Urinary bladder (tissue), 3 donors: ENCODE measurements at regions not wholly inside any gene's neighbourhood (a gene's known extent, or its start where the extent isn't known, plus 50 kb on each side); places are given as distances from the start of the nearest gene placed in this dataset.
"Not testable (repeated sequence)": the region's sequence is repeated elsewhere in the genome, so short reads cannot be mapped to it uniquely, and the experiment has no call there.

Experiments used
- DNase-seq: peaks from one replicate; pipeline ENCODE4 v3.0.0-alpha.2; 2015; ENCODE audit errors: extremely low spot score
- H3K27ac ChIP-seq: one replicate; pipeline ENCODE4 v1.5.1; 2013; ENCODE audit warnings: low read depth, mild to moderate bottlenecking, moderate library complexity
- H3K36me3 ChIP-seq: one replicate; pipeline ENCODE4 v1.6.1; 2013; ENCODE audit warnings: mild to moderate bottlenecking, moderate library complexity; ENCODE audit not compliant: insufficient read depth
- H3K4me1 ChIP-seq: one replicate; pipeline ENCODE4 v1.6.1; 2013; ENCODE audit warnings: mild to moderate bottlenecking, moderate library complexity; ENCODE audit not compliant: insufficient read depth
- H3K4me3 ChIP-seq: one replicate; pipeline ENCODE4 v1.5.1; 2013; ENCODE audit warnings: low read depth, low read length
- WGBS: extraction: QIAGEN DNeasy Blood & Tissue Kit; methylation state at CpG from one replicate; pipeline ENCODE4 v1.1.7; 2013; 5-methylcytosine and 5-hydroxymethylcytosine counted together
- donor health status: healthy with polysubstance abuse.
- donor health status: healthy.

DNA sequence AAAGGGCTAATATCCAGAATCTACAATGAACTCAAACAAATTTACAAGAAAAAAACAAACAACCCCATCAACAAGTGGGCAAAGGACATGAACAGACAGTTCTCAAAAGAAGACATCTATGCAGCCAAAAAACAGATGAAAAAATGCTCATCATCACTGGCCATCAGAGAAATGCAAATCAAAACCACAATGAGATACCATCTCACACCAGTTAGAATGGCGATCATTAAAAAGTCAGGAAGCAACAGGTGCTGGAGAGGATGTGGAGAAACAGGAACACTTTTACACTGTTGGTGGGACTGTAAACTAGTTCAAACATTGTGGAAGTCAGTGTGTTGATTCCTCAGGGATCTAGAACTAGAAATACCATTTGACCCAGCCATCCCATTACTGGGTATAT lies 295.0 kb downstream of the SH2D4B start:
- H3K27ac ChIP-seq, H3K36me3 ChIP-seq, H3K4me1 ChIP-seq, DNase-seq, H3K4me3 ChIP-seq: not testable (repeated sequence)
- WGBS = no CpG with 5 or more reads among the region's 1 CpG

DNA sequence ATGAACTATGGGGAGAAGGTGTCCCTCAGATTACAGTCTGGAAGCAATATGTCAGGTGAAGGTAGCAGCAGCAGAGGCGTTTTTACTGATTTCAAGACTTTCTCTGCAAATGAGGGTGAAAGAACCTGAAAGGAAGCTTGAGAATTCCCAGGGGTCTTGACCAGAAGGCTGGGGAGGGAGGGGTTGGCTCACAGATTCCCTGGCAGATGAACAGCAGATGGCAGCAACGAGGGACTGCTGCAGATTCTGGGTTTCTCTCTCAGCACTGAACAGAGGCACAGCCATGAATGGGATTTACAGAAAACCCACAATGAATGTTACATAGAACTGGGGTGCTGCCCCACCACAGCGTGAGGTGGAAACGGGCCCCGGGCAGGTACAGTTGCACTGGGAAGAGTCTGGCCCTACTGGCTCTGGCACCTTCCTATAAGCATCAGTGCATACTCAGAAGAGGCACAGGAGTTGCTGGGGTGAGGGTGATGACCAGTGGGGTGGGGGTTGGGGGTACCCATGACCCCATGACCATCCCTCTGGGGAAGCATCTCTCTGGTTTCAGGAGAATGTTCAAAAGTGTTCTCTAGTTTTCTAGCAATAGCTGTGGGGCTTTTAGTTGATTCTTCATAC lies 317.8 kb downstream of the SH2D4B start:
- DNase-seq = no peak
- no peaks in the 10 kb centered on the region for H3K4me1 ChIP-seq
- 40% methylated on average over 5 of the region's 5 CpGs for WGBS

DNA sequence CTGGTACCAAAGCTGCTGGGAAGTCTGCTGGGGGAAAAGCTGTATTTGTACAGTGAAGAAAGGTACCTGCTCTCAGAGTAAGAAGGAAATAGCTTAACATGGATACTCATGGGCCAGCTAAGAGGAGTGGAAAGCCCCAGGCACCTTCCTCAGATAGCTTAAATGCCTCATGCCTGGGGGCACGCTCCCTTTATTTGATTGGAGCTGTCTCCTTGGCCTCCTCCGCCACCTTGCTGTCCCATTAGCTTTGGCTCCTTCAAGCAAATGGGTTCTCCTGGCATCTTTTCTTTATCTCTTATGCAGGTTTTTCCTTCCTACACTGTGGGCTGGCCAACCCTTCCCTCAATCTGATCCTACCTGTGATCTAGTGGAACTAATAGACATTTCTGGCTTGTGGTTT lies 318.5 kb downstream of the SH2D4B start:
- Histone ChIP-seq H3K27ac (no peak overlapping the region), H3K4me3 (no peak overlapping the region), H3K4me1 (no peaks in the 10 kb centered on the region), H3K36me3 (no peaks in the 10 kb centered on the region)
- DNase-seq = no peak
- 92% methylated on average over 2 of the region's 2 CpGs for WGBS

More for the DNA sequence above, 317.8 kb downstream of the SH2D4B start:
- H3K4me3 ChIP-seq = no peak overlapping the region
- H3K27ac ChIP-seq = no peak overlapping the region
- H3K36me3 ChIP-seq = no peaks in the 10 kb centered on the region

DNA sequence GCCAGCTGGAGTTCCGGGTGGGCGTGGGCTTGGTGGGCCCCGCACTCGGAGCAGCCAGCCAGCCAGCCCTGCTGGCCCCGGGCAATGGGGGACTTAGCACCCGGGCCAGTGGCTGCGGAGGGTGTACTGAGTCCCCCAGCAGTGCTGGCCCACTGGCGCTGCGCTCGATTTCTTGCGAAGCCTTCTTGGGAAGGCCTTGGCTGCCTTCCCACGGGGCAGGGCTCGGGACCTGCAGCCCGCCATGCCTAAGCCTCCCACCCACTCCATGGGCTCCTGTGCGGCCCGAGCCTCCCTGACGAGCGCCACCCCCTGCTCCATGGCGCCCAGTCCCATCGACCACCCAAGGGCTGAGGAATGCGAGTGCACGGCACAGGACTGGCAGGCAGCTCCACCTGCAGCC lies 321.6 kb downstream of the SH2D4B start:
- WGBS = 99% methylated on average over 22 of the region's 22 CpGs
- not testable (repeated sequence) for H3K4me1 ChIP-seq, H3K27ac ChIP-seq, H3K4me3 ChIP-seq, H3K36me3 ChIP-seq, DNase-seq

DNA sequence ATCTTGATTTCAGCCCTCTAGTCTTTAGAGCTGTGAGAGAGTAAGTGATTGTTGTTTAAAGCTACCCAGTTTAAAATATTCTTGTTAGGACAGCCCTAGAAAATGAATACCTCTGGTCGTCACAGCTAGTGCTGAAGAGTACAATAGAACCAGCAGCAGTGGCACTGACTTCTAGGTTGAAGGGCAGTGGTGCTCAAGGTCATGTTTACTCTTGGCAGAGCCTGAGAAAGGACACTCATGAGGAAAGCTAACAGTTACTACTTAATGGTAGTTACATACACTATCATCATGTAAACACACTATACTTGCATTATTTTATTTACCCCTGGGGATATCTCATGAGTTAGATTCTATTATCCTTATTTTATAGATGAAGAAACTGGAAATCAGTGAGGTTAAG lies 323.0 kb downstream of the SH2D4B start:
- Histone ChIP-seq H3K4me1 (no peaks in the 10 kb centered on the region), H3K27ac (no peak overlapping the region), H3K36me3 (no peaks in the 10 kb centered on the region), H3K4me3 (no peak overlapping the region)
- 83% methylated on average over 1 of the region's 1 CpG for WGBS
- DNase-seq = no peak

- no peaks in the 10 kb centered on the region for H3K4me1 ChIP-seq
- no peak overlapping the region for H3K4me3 ChIP-seq
- no peaks in the 10 kb centered on the region for H3K36me3 ChIP-seq
- H3K27ac ChIP-seq = no peak overlapping the region
- DNase-seq = no peak
These were observed 324.2 kb downstream of the SH2D4B start for GRCh38 chr10:80861882-80862281.

GRCh38 chr10:80870282-80870681 lies 332.6 kb downstream of the SH2D4B start:
- Histone ChIP-seq H3K4me3 (no peak overlapping the region), H3K36me3 (no peaks in the 10 kb centered on the region), H3K27ac (no peak overlapping the region), H3K4me1 (no peaks in the 10 kb centered on the region)
- no peak for DNase-seq
- 95% methylated on average over 1 of the region's 1 CpG for WGBS

- Histone ChIP-seq H3K36me3 (no peaks in the 10 kb centered on the region), H3K4me3 (no peak overlapping the region), H3K4me1 (no peaks in the 10 kb centered on the region), H3K27ac (no peak overlapping the region)
- DNase-seq = no peak
These were observed 333.4 kb downstream of the SH2D4B start for GRCh38 chr10:80871083-80871482.

GRCh38 chr10:80878330-80878729 lies 340.6 kb downstream of the SH2D4B start:
- DNase-seq = no peak
- WGBS = 92% methylated on average over 1 of the region's 1 CpG
- H3K36me3 ChIP-seq = no peaks in the 10 kb centered on the region

DNA sequence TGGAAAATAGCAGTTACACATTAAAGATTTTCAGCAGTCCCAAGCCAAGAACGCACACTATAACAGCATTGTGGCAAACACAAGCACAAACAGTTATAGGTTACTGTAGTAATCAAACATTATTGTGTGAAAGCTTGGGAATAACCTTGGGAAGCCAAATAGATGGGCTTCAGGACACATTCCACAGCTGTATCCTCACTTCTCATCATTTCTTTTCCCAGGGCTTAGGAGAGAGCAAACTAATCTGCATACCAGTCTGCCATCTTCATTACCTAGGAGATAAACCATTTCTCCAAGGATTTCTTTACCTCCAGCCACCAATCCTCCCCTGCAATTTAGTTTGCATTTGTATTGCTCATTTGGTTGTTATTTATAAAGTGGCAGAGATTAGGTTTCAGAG lies 352.4 kb downstream of the SH2D4B start:
- H3K27ac ChIP-seq = no peak overlapping the region
- 86% methylated on average over 1 of the region's 1 CpG for WGBS
- DNase-seq = no peak
- H3K36me3 ChIP-seq = no peaks in the 10 kb centered on the region
- no peaks in the 10 kb centered on the region for H3K4me1 ChIP-seq
- no peak overlapping the region for H3K4me3 ChIP-seq

More at GRCh38 chr10:80878330-80878729, 340.6 kb downstream of the SH2D4B start:
- no peak overlapping the region for H3K4me3 ChIP-seq
- no peak overlapping the region for H3K27ac ChIP-seq
- H3K4me1 ChIP-seq = no peaks in the 10 kb centered on the region

- no peak for DNase-seq
- 89% methylated on average over 5 of the region's 5 CpGs for WGBS
These were observed 355.6 kb downstream of the SH2D4B start for GRCh38 chr10:80893256-80893655.

GRCh38 chr10:80894311-80894791 lies 356.6 kb downstream of the SH2D4B start:
- Histone ChIP-seq H3K27ac (no peak overlapping the region), H3K4me1 (no peaks in the 10 kb centered on the region), H3K4me3 (no peak overlapping the region), H3K36me3 (no peaks in the 10 kb centered on the region)
- 44% methylated on average over 3 of the region's 3 CpGs for WGBS
- no peak for DNase-seq

More at GRCh38 chr10:80893256-80893655, 355.6 kb downstream of the SH2D4B start:
- Histone ChIP-seq H3K36me3 (no peaks in the 10 kb centered on the region), H3K4me3 (no peak overlapping the region), H3K4me1 (no peaks in the 10 kb centered on the region), H3K27ac (no peak overlapping the region)

DNA sequence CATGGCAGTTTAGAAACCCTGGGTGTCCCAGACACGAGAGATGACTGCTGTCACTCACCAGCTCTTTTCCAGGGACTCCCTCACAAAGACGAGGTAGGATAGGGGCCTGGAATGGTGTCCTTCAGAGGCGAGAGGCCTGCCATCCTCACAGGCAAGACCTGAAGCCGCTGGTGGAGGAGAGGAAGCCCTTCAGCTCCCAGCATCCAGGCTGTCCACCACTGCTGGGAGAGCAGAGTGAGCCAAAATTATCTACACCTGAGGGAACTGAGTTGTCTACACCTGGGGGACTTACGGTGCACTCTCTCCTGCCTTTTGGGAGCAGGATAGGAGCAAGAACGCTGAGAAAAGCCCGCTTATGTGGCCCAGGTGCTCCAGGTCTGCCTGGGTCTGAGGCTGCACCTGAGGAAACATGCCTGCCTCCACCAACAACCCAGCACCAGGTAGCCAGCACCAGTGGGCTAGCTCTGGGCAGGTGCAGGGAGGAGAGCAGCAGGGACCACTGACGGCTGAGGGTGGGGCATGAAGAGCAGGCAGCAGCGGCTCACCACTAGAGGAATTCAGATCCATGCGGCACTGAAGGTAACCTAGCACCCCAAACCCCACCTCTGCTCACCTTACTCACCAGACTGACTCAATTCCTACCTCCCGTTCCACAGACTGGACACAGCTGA lies 357.2 kb downstream of the SH2D4B start:
- no peak for DNase-seq
- WGBS = 79% methylated on average over 11 of the region's 11 CpGs
- no peak overlapping the region for H3K27ac ChIP-seq

GRCh38 chr10:80896076-80896475 lies 358.4 kb downstream of the SH2D4B start:
- H3K36me3 ChIP-seq = no peaks in the 10 kb centered on the region
- 21% methylated on average over 5 of the region's 5 CpGs for WGBS
- DNase-seq = no peak
- H3K27ac ChIP-seq = no peak overlapping the region
- no peaks in the 10 kb centered on the region for H3K4me1 ChIP-seq
- H3K4me3 ChIP-seq = no peak overlapping the region

More for the DNA sequence above, 357.2 kb downstream of the SH2D4B start:
- Histone ChIP-seq H3K36me3 (no peaks in the 10 kb centered on the region), H3K4me3 (no peak overlapping the region), H3K4me1 (no peaks in the 10 kb centered on the region)
